ENCODE measurements at regions not wholly inside any gene's neighbourhood (a gene's known extent, or its start where the extent isn't known, plus 50 kb on each side); places are given as distances from the start of the nearest gene placed in this dataset.
"Not testable (repeated sequence)": the region's sequence is repeated elsewhere in the genome, so short reads cannot be mapped to it uniquely, and the experiment has no call there.

GRCh38 chr3:194910414-194910984 is 224.8 kb downstream of the FAM43A start:
- Histone ChIP-seq H3K36me3 (ENCODE audit: control insufficient read depth in 2 of 2, insufficient read depth in 1 of 2, low read length in 2 of 2) (no peaks in the 10 kb centered on the region), H3K27ac (ENCODE audit: extremely low read depth, low read depth, low read length) (no peak overlapping the region), H3K4me3 (ENCODE audit: low read depth, low read length) (no peak overlapping the region), H3K9me3 (ENCODE audit: control insufficient read depth, insufficient read depth, low read depth, low read length) (no peaks in the 10 kb centered on the region), H3K4me1 (ENCODE audit: control insufficient read depth, insufficient read depth, low read length) (no peaks in the 10 kb centered on the region)
- TF ChIP-seq GLIS1 (tag by site-specific recombination; IDR thresholded peaks at IDR 0.05) (no peak), ZNF792 (tag by site-specific recombination; IDR thresholded peaks at IDR 0.05) (no peak), ZBTB20 (tag by site-specific recombination; IDR thresholded peaks at IDR 0.05) (no peak), ZFP37 (tag by site-specific recombination; IDR thresholded peaks at IDR 0.05) (no peak)
- CTCF ChIA-PET = no interaction called here
- POLR2A ChIA-PET = no interaction called here

- Histone ChIP-seq H3K9me3 (ENCODE audit: control insufficient read depth, insufficient read depth, low read depth, low read length) (no peaks in the 10 kb centered on the region), H3K27ac (ENCODE audit: extremely low read depth, low read depth, low read length) (no peak overlapping the region), H3K4me1 (ENCODE audit: control insufficient read depth, insufficient read depth, low read length) (no peaks in the 10 kb centered on the region), H3K4me3 (ENCODE audit: low read depth, low read length) (no peak overlapping the region), H3K36me3 (ENCODE audit: control insufficient read depth in 2 of 2, insufficient read depth in 1 of 2, low read length in 2 of 2) (no peaks in the 10 kb centered on the region)
- ChIA-PET POLR2A (no interaction called here), CTCF (no interaction called here)
- TF ChIP-seq ZNF416 (tag by site-specific recombination; IDR thresholded peaks at IDR 0.05) (no peak), ZBTB11 (tag by site-specific recombination; conservative IDR thresholded peaks at IDR 0.05; ENCODE audit: low read depth) (no peak), ZNF48 (tag by site-specific recombination; IDR thresholded peaks at IDR 0.05) (no peak), ZSCAN5A (tag by site-specific recombination; IDR thresholded peaks at IDR 0.05) (no peak), YY2 (tag by site-specific recombination; IDR thresholded peaks at IDR 0.05) (no peak), ZNF747 (tag by site-specific recombination; IDR thresholded peaks at IDR 0.05) (no peak), ZNF558 (tag by site-specific recombination; IDR thresholded peaks at IDR 0.05) (no peak), ZNF692 (tag by site-specific recombination; IDR thresholded peaks at IDR 0.05) (no peak), ZNF518A (tag by site-specific recombination; conservative IDR thresholded peaks at IDR 0.05; ENCODE audit: low read depth) (no peak), GLI4 (tag by site-specific recombination; IDR thresholded peaks at IDR 0.05) (no peak), ZNF140 (tag by site-specific recombination; IDR thresholded peaks at IDR 0.05) (no peak), ZNF549 (tag by site-specific recombination; IDR thresholded peaks at IDR 0.05) (no peak), ZFP37 (tag by site-specific recombination; IDR thresholded peaks at IDR 0.05) (no peak)
Observed at GRCh38 chr3:194913316-194913715, 227.6 kb downstream of the FAM43A start.

- H3K4me1 ChIP-seq (ENCODE audit: control insufficient read depth, insufficient read depth, low read length); POLR2A ChIA-PET; H3K9me3 ChIP-seq (ENCODE audit: control insufficient read depth, insufficient read depth, low read depth, low read length); H3K27ac ChIP-seq (ENCODE audit: extremely low read depth, low read depth, low read length); H3K4me3 ChIP-seq (ENCODE audit: low read depth, low read length); H3K36me3 ChIP-seq (ENCODE audit: control insufficient read depth in 2 of 2, insufficient read depth in 1 of 2, low read length in 2 of 2): not testable (repeated sequence)
- CTCF ChIA-PET = interaction anchor here (0.6 kb wide), 1 partner anchor 634 kb away, joined by 4 read pairs; no protein-coding TSS in a partner anchor
Observed at GRCh38 chr3:194924889-194925288, 239.2 kb downstream of the FAM43A start.
